GM10266 (cell line): ENCODE measurements at regions not wholly inside any gene's neighbourhood (a gene's known extent, or its start where the extent isn't known, plus 50 kb on each side); places are given as distances from the start of the nearest gene placed in this dataset.

Experiments
- DNase-seq: peaks from one replicate; pipeline ENCODE4 v3.0.0; 2012; ENCODE audit errors: extremely low spot score
- CTCF ChIP-seq: IDR thresholded peaks from 2 replicates; pipeline ENCODE4 v1.5.1; 2012; ENCODE audit warnings: mild to moderate bottlenecking, low read depth; ENCODE audit not compliant: control insufficient read depth, insufficient read depth; ENCODE audit errors: missing control alignments

GRCh38 chr3:116966649-116967048 lies 257.1 kb downstream of the TUSC7 start:
- no peak for TF ChIP-seq CTCF
- DNase-seq, result no peak

GRCh38 chr3:116969135-116969534 lies 259.6 kb downstream of the TUSC7 start:
- no peak for DNase-seq
- TF ChIP-seq CTCF, result no peak

- DNase-seq, result no peak
- no peak for TF ChIP-seq CTCF
Observed at GRCh38 chr3:116969646-116970045, 260.1 kb downstream of the TUSC7 start.

- DNase-seq, result no peak
- TF ChIP-seq CTCF, result no peak
Observed at GRCh38 chr3:116971531-116971930, 262.0 kb downstream of the TUSC7 start.

- TF ChIP-seq CTCF, result no peak
- DNase-seq, result no peak
Observed at GRCh38 chr3:116974702-116975101, 265.1 kb downstream of the TUSC7 start.

GRCh38 chr3:116977441-116977840 lies 267.9 kb downstream of the TUSC7 start:
- no peak for DNase-seq
- TF ChIP-seq CTCF, result no peak

GRCh38 chr3:116980099-116980498 lies 270.5 kb downstream of the TUSC7 start:
- DNase-seq, result no peak

More at GRCh38 chr3:116980099-116980498, 270.5 kb downstream of the TUSC7 start:
- no peak for TF ChIP-seq CTCF
